RPMI7951 (cell line): ENCODE measurements at regions not wholly inside any gene's neighbourhood (a gene's known extent, or its start where the extent isn't known, plus 50 kb on each side); places are given as distances from the start of the nearest gene placed in this dataset.
"Not testable (repeated sequence)": the region's sequence is repeated elsewhere in the genome, so short reads cannot be mapped to it uniquely, and the experiment has no call there.

Experiments used
- DNase-seq: peaks from one replicate; pipeline ENCODE4 v3.0.0-alpha.2; 2012; ENCODE audit warnings: low read depth

GRCh38 chr5:58300346-58300895 is 159.5 kb downstream of the PLK2 start:
- DNase-seq, result no peak

DNA sequence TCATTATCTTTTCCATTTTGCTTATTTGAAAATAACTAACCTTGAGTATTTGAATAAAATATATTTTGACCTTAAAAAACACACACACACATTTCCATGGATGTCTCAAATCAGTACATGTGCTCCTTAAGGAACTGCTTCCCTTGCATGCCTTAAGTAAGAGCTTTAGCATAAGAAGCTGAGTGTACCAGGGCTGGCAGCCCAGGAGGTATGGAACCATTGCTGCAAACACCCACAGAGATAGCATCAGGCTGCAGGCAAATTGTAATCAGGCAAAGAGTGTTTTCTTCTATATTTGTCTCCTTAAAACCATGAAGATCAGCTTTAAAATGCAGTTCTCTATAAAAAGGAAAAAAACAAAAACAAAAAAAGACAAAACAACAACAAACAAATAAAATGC is 160.6 kb downstream of the PLK2 start:
- no peak for DNase-seq

- DNase-seq, result peak; percentile 58
These were observed 165.1 kb downstream of the PLK2 start for GRCh38 chr5:58294598-58295305.

GRCh38 chr5:58288275-58288674 is 171.6 kb downstream of the PLK2 start:
- DNase-seq, result not testable (repeated sequence)

DNA sequence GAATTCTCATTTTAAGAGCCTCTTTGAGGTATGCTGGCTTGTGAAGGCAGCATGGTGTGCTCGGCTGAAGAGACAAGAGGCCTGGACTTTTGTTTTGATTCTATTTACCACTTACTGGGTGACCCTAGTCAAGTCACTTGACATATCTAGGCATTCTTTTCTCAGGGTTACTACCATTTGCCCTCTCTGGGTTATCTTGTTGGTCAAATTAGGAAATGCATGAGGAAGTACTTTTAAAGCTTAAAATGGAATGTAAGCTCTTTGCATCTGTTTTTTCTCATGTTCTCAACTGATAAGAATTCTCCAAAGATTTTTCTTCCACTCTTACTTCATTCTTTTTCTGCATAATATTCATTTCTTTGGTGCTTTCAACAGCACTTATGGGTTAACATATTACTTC is 173.1 kb downstream of the PLK2 start:
- DNase-seq, result no peak

GRCh38 chr5:58285900-58286299 is 174.0 kb downstream of the PLK2 start:
- no peak for DNase-seq

- DNase-seq, result no peak
These were observed 175.0 kb downstream of the PLK2 start for GRCh38 chr5:58284886-58285285.

DNA sequence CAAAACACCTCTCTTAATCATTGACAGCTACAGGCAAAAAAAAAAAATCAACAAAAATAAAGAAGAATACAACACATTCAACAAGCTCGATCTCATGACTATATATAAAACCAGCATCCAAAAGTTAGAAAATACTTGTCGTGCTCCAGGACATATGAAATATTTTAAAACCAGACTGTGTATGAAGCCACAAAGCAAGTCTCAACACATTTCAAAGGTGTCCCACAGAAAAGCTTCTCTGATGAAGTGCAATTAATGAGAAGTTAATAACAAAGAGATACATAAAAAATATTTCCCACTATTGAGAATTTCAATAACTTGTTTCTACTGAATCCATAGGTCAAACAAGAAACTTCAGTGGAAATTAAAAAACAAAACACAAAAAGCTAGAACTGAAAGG is 178.7 kb downstream of the PLK2 start:
- no peak for DNase-seq

DNA sequence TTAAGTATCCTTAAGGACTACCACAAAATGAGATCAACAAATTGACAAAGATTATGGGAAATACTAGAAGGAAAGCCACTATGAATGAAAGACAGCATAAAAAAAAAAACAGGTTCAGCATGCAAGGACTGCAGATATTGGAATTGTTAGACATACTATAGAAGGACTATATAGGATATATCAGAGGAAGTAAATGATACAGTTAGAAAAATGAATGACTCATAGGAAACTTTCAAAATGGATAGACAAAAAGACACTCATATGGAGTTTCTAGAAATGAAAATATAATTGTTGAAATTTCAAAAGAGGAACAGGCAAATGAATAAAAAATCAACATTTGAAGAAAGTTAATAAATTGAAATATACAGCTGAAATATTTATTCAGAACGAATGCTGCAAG is 180.6 kb downstream of the PLK2 start:
- no peak for DNase-seq

DNA sequence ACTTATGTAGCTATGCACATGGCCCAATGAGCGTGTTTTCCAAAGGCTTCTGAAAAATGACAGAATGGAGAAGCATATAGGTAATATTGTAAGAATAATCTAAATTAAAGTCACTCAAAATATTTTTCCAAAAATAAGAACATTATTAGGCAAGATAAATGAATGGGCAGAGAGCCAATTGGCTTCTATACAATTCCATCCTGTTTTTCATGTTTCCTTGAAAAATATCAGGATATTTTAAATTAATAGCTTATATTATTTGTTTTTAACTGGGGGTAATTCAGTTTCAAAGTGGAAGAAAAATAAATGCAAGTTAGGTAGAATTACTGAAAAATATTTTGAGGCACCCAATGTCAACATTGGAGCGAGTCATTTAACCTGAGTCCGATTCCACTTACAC is 183.5 kb downstream of the PLK2 start:
- DNase-seq, result no peak

DNA sequence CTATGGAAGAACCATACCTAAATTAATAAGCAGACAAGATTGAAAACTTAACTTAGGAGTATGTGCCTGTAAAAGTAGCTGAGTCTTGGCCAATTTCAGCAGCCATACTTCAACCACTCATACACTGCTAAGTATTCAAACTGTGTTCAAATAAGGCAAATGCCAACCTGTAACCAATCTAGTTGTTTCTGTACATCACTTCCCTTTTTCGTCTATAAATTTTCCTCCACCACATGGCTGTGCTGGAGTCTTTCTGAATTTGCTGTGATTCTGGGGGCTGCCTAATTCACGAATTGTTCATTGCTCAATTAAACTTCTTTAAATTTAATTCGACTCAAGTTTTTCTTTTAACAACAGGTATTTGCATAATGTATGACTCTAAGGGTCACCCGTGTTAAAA is 184.4 kb downstream of the PLK2 start:
- no peak for DNase-seq

DNA sequence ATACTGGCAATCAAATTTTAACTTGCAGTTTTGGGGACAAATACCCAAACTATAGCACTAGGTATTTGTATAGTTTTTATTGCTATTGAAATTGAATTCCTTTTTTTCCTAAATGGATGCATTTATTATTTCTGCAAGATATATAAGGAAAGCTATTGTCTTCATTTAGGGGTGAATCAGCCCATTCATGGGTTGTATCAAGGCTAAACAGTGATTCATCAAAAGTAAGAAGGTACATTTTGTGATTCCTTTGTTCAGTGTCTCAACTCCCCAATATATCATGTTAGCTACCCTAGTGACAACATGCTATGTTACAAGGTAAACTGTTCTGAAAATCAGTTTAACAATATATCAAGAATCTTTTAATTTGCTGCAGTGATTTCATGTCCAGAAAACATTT is 185.7 kb downstream of the PLK2 start:
- DNase-seq, result no peak

GRCh38 chr5:58273711-58274110 is 186.2 kb downstream of the PLK2 start:
- DNase-seq, result no peak

GRCh38 chr5:58268268-58268667 is 191.6 kb downstream of the PLK2 start:
- no peak for DNase-seq

DNA sequence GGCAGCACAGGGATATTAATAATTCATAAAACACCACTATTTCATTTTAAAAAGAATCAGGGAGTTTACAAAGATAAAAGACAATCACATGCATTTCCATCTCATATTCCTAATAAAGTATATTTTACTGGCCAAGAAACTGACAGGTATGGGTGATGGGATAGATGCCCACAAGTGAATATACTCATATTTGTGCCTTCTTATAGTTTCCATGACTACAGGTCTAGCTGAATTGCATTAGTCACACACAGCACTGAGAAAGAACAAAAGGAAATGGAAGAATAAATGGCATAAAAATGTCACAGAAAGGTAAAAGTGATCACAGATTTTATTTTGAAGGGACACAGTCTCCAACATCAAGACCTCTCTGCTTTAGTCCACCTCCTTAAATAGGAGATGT is 193.5 kb downstream of the PLK2 start:
- peak; percentile 8 for DNase-seq

GRCh38 chr5:58265246-58265930 is 194.5 kb downstream of the PLK2 start:
- DNase-seq, result no peak

GRCh38 chr5:58264276-58264675 is 195.6 kb downstream of the PLK2 start:
- no peak for DNase-seq

- DNase-seq, result peak; percentile 33
These were observed 196.6 kb downstream of the PLK2 start for GRCh38 chr5:58263296-58263695.

- peak; percentile 36 for DNase-seq
These were observed 197.7 kb downstream of the PLK2 start for GRCh38 chr5:58262226-58262625.

DNA sequence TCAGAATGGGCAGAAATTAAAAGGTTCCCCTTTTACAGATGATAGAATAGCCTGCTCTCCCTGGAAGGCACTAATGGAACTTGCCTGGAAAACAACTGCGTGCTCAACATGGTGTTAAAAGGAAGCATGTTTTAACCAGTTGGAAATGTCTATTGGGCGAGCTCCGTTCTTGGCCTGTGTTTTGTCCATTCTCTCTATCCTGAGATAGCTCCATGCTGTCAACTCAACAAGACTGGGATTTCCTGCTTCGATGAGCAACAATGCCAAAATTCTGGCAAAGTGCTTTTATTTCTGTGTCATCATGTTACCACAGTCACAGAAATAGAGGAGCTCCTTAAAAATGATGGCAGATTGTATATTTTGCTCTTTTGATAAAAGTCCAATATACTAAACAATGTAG is 198.3 kb downstream of the PLK2 start:
- peak; percentile 66 for DNase-seq

- no peak for DNase-seq
These were observed 199.6 kb downstream of the PLK2 start for GRCh38 chr5:58260243-58260642.

- peak; percentile 87 for DNase-seq
These were observed 200.2 kb downstream of the PLK2 start for GRCh38 chr5:58259685-58260152.

DNA sequence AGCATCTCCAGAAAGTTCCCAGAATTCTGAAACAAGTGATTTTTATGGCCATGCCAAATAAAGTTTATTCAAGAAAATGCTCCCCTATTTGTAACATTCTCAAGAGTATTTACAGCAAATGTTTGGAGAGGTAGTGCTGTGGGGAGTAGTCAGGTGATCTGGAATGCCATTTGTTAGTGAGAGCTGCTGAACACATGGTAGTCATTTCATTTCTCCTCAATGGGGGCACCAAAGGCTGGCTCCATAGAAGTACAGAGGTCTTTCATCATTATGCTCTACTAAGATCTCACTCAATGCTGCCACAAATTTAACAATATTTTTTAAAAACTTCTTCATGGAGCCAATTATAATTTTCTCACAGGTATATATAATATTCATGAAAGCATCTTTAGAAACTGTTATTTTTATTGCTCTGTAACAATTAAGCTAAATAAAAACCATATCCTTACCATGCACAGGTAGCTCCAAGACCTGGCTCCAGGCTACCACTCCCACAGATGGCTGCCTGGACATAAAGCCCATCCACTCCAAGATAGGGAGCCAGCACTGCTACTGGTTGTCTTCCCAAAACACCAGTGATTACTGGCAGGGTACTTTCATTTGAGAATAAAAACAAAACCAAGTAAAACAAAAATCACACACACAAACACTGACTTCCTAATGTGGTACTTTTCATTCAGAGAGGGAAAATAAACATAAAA is 200.8 kb downstream of the PLK2 start:
- DNase-seq, result no peak
